Endothelial cell of umbilical vein (primary cell): ENCODE measurements at regions not wholly inside any gene's neighbourhood (a gene's known extent, or its start where the extent isn't known, plus 50 kb on each side); places are given as distances from the start of the nearest gene placed in this dataset.
"Not testable (repeated sequence)": the region's sequence is repeated elsewhere in the genome, so short reads cannot be mapped to it uniquely, and the experiment has no call there.

Experiments used
- BruUV-seq: library from RNA; stranded (reverse); fragments of 400-500 nt; replicated peaks from 2 replicates; lab custom pipeline; 2021; lab: Mats Ljungman, UMichigan
- CTCF ChIA-PET: fragments of 300-600, 350-600 bp; sonication (Branson Sonifier 250); formaldehyde crosslinking; loops from one replicate; lab custom pipeline; 2021; ENCODE audit warnings: antibody characterized with exemption, inconsistent platforms; lab: Charles Lee
- POLR2A ChIA-PET: fragments of 300-600, 350-600 bp; sonication (Branson Sonifier 250); formaldehyde crosslinking; loops from one replicate; lab custom pipeline; 2021; ENCODE audit warnings: antibody characterized with exemption, inconsistent platforms; lab: Charles Lee
- DNase-seq: peaks from one replicate; pipeline ENCODE4 v3.0.0-alpha.2; 2011; ENCODE audit warnings: low read depth, low spot score
- FAIRE-seq: peaks from 2 replicates; lab custom pipeline; 2011; peaks lifted over from hg19 to GRCh38; lab: Jason Lieb, UNC
- H2AFZ ChIP-seq: 2 replicates; pipeline ENCODE4 v1.6.0; 2012; ENCODE audit warnings: low read depth, low read length, control low read depth, inconsistent platforms
- H3K27ac ChIP-seq: 2 replicates; pipeline ENCODE4 v1.5.1; 2011; ENCODE audit warnings: low read depth, mild to moderate bottlenecking, control low read depth, low read length, moderate library complexity; ENCODE audit not compliant: insufficient read depth
- H3K27me3 ChIP-seq, 2 experiments: 2 replicates each; pipeline versions ENCODE4 v1.6.0 to v1.6.1; 2011; ENCODE audit warnings: low read length in 2 of 2, mixed read lengths in 1 of 2; ENCODE audit not compliant: control insufficient read depth in 2 of 2, insufficient read depth in 2 of 2
- H3K36me3 ChIP-seq, 2 experiments: 2 replicates in 1 of 2; 3 replicates in 1 of 2; pipeline ENCODE4 v1.5.1; 2011; ENCODE audit warnings: low read length in 2 of 2, mild to moderate bottlenecking in 1 of 2, moderate library complexity in 1 of 2; ENCODE audit not compliant: control insufficient read depth in 2 of 2, insufficient read depth in 2 of 2; ENCODE audit errors: extremely low read depth in 1 of 2
- H3K4me1 ChIP-seq: 3 replicates; pipeline ENCODE4 v1.5.1; 2011; ENCODE audit warnings: mild to moderate bottlenecking, low read length; ENCODE audit not compliant: control insufficient read depth, insufficient read depth; ENCODE audit errors: extremely low read depth
- H3K4me2 ChIP-seq: 2 replicates; pipeline ENCODE4 v1.6.1; 2011; ENCODE audit warnings: low read length, control low read depth, mixed read lengths; ENCODE audit not compliant: insufficient read depth
- H3K4me3 ChIP-seq, 3 experiments: fragments of 200-600 bp in 1 of 3; sonication (generic), shearing (Covaris generic) in 1 of 3; replicated peaks in 1 of 3; 2 replicates each; pipeline ENCODE4 v1.5.1; 2011 to 2016; ENCODE audit warnings: control low read depth in 3 of 3, low read length in 3 of 3, mild to moderate bottlenecking in 2 of 3, inconsistent platforms in 1 of 3, low read depth in 1 of 3, moderate library complexity in 1 of 3; ENCODE audit not compliant: insufficient read depth in 1 of 3
- H3K79me2 ChIP-seq: 2 replicates; pipeline ENCODE4 v1.6.0; 2012; ENCODE audit warnings: low read length, inconsistent platforms; ENCODE audit not compliant: control insufficient read depth, insufficient read depth
- H3K9ac ChIP-seq: replicated peaks from 2 replicates; pipeline ENCODE3; 2011; ENCODE audit warnings: low read length, control low read depth; ENCODE audit not compliant: insufficient read depth; ENCODE audit errors: extremely low read depth
- H3K9me1 ChIP-seq: replicated peaks from 3 replicates; pipeline ENCODE4 v1.6.0; 2011; ENCODE audit warnings: mild to moderate bottlenecking, low read length; ENCODE audit not compliant: control insufficient read depth, insufficient read depth; ENCODE audit errors: extremely low read depth
- H3K9me3 ChIP-seq: replicated peaks from 2 replicates; pipeline ENCODE4 v1.5.1; 2012; ENCODE audit warnings: low read length, inconsistent platforms; ENCODE audit not compliant: control insufficient read depth, insufficient read depth
- H4K20me1 ChIP-seq: replicated peaks from 2 replicates; pipeline ENCODE3; 2011; ENCODE audit warnings: mild to moderate bottlenecking, low read length; ENCODE audit not compliant: control insufficient read depth, insufficient read depth; ENCODE audit errors: extremely low read depth
- EZH2 ChIP-seq: IDR thresholded peaks from 2 replicates; pipeline ENCODE4 v1.6.1; 2012; ENCODE audit warnings: borderline replicate concordance, low read depth, mild to moderate bottlenecking, moderate library complexity, low read length, inconsistent platforms; ENCODE audit not compliant: severe bottlenecking
- FOS ChIP-seq: IDR thresholded peaks from 2 replicates; pipeline ENCODE4 v1.6.1; 2011; ENCODE audit warnings: mild to moderate bottlenecking, low read length, moderate library complexity, borderline replicate concordance; ENCODE audit not compliant: insufficient read depth
- GATA2 ChIP-seq: IDR thresholded peaks from 2 replicates; pipeline ENCODE4 v1.7.0; 2011; ENCODE audit warnings: low read depth, mild to moderate bottlenecking, moderate library complexity, mixed read lengths, low read length; ENCODE audit not compliant: insufficient read length, insufficient read depth
- JUN ChIP-seq: IDR thresholded peaks from 2 replicates; pipeline ENCODE4 v1.6.1; 2011; ENCODE audit warnings: borderline replicate concordance, low read depth; ENCODE audit not compliant: insufficient read length, insufficient read depth
- MAX ChIP-seq: IDR thresholded peaks from 2 replicates; pipeline ENCODE4 v1.6.1; 2011; ENCODE audit not compliant: insufficient read depth, insufficient read length
- MYC ChIP-seq: IDR thresholded peaks from one replicate; pipeline ENCODE4 v1.6.1; 2011; ENCODE audit warnings: mild to moderate bottlenecking, low read depth, low read length
- POLR2A ChIP-seq: IDR thresholded peaks from 2 replicates; pipeline ENCODE4 v1.6.1; 2012; ENCODE audit warnings: low read depth, mild to moderate bottlenecking, control low read depth, low read length
- POLR2AphosphoS5 ChIP-seq: IDR thresholded peaks from 2 replicates; pipeline ENCODE4 v1.6.1; 2012; ENCODE audit warnings: low read depth, mild to moderate bottlenecking, control low read depth, low read length, moderate library complexity; ENCODE audit not compliant: insufficient read depth
- dilution Hi-C: fragments of 300-500 bp; cut with MboI; formaldehyde crosslinking; loops from one replicate; pipeline ENCODE4 v1.15.0; 2019; ENCODE audit warnings: low sequenced_read_pairs; ENCODE audit not compliant: extremely low pct_ligation_motif_present
- intact Hi-C: fragments of 100-400 bp; cut with micrococcal nuclease; formaldehyde crosslinking; loops from one replicate; pipeline ENCODE4 v1.10.0; 2022
- TF ChIP-seq, protein P1 (sequence below), 2 donors: IDR thresholded peaks; 1 replicate in 1 of 2; 2 replicates in 1 of 2; pipeline ENCODE4 v1.5.1; 2011; ENCODE audit warnings: low read length in 2 of 2, mild to moderate bottlenecking in 2 of 2, moderate library complexity in 2 of 2, control low read depth in 1 of 2, inconsistent platforms in 1 of 2, low read depth in 1 of 2; ENCODE audit not compliant: insufficient read depth in 1 of 2; ENCODE audit errors: extremely low read depth in 1 of 2

DNA sequence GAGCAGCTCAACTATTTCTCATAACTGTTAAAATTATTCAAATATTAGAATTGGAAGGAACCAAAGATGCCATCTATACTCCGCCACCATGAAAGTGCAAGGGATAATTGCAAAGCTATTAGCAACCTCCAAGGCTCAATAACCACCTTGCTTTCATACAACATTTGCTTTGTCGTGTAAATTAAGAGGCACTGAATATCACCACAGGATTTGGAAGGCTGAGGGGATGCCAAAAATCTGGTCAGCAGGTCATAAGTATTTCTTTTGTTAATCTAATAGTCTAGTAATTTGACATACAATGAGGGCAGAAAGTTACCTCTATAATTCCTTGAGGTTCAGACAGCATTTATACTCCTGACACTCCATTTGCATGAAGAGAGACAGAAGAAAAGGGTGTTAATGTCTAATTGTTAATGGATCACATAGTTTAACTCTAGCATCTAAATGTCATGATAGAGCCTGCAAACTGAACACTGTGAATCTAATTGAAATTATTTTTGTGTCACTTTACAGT is 200.9 kb upstream of the DIAPH2 start:
- no peak overlapping the region for H2AFZ ChIP-seq
- dilution Hi-C loops (no loop called here), intact Hi-C loops (no loop called here)
- H3K27me3 ChIP-seq: no peaks in the 10 kb centered on the region
- no peak overlapping the region for H3K4me2 ChIP-seq
- no peak for FAIRE-seq
- no peaks in the 10 kb centered on the region for H3K79me2 ChIP-seq
- no peak for DNase-seq
- no peak overlapping the region for H3K27ac ChIP-seq
- peaks cover 6% of the 10 kb centered on the region for H3K4me1 ChIP-seq
- TF ChIP-seq, protein P1, sequence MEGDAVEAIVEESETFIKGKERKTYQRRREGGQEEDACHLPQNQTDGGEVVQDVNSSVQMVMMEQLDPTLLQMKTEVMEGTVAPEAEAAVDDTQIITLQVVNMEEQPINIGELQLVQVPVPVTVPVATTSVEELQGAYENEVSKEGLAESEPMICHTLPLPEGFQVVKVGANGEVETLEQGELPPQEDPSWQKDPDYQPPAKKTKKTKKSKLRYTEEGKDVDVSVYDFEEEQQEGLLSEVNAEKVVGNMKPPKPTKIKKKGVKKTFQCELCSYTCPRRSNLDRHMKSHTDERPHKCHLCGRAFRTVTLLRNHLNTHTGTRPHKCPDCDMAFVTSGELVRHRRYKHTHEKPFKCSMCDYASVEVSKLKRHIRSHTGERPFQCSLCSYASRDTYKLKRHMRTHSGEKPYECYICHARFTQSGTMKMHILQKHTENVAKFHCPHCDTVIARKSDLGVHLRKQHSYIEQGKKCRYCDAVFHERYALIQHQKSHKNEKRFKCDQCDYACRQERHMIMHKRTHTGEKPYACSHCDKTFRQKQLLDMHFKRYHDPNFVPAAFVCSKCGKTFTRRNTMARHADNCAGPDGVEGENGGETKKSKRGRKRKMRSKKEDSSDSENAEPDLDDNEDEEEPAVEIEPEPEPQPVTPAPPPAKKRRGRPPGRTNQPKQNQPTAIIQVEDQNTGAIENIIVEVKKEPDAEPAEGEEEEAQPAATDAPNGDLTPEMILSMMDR (IDR thresholded peaks at IDR 0.05; ENCODE audit: extremely low read depth in 1 of 2, insufficient read depth in 1 of 2, low read depth in 1 of 2, low read length in 2 of 2): no peak
- TF ChIP-seq MYC (no peak), POLR2A (no peak), JUN (no peak), EZH2 (no peak), FOS (no peak), GATA2 (no peak), POLR2AphosphoS5 (no peak), MAX (no peak)
- H3K4me3 ChIP-seq: no peak overlapping the region
- no peaks in the 10 kb centered on the region for H3K9me1 ChIP-seq
- BruUV-seq: no TSS peak
- no peaks in the 10 kb centered on the region for H3K36me3 ChIP-seq
- no peaks in the 10 kb centered on the region for H4K20me1 ChIP-seq
- ChIA-PET POLR2A (no interaction called here), CTCF (no interaction called here)
- H3K9ac ChIP-seq: no peak overlapping the region
- H3K9me3 ChIP-seq: no peaks in the 10 kb centered on the region

- H3K79me2 ChIP-seq, H4K20me1 ChIP-seq, H3K9ac ChIP-seq, intact Hi-C loops, H3K9me3 ChIP-seq, dilution Hi-C loops, FAIRE-seq, H3K9me1 ChIP-seq, H3K36me3 ChIP-seq, DNase-seq, BruUV-seq, CTCF ChIA-PET, H3K4me1 ChIP-seq, H3K27ac ChIP-seq, H3K4me3 ChIP-seq, POLR2A ChIA-PET, H2AFZ ChIP-seq, H3K27me3 ChIP-seq, H3K4me2 ChIP-seq: not testable (repeated sequence)
Observed at GRCh38 chrX:96486687-96487086, 198.0 kb upstream of the DIAPH2 start.
